Activated CD4-positive, alpha-beta memory T cell treated with anti-CD3 and anti-CD28 coated beads, Interleukin-2, amount 10 ng/mL, durations not matched to agents 7 days and 5 days (primary cell): ENCODE measurements at regions not wholly inside any gene's neighbourhood (a gene's known extent, or its start where the extent isn't known, plus 50 kb on each side); places are given as distances from the start of the nearest gene placed in this dataset.

ENCODE experiments used
- CTCF ChIA-PET: fragments of 350-600 bp; sonication (Branson Sonifier 250); formaldehyde crosslinking; loops from one replicate; lab custom pipeline; 2021; ENCODE audit warnings: antibody characterized with exemption, inconsistent platforms; lab: Charles Lee
- POLR2A ChIA-PET: fragments of 350-600 bp; sonication (Branson Sonifier 250); formaldehyde crosslinking; loops from one replicate; lab custom pipeline; 2021; ENCODE audit warnings: antibody characterized with exemption; lab: Charles Lee
- DNase-seq: peaks from one replicate; pipeline ENCODE4 v3.0.0-alpha.2; 2020
- H3K27ac Mint-ChIP-seq: one replicate; pipeline ENCODE4 v1.8.0; 2021; ENCODE audit warnings: mild to moderate bottlenecking, mixed read lengths
- H3K27me3 Mint-ChIP-seq: one replicate; pipeline ENCODE4 v1.8.0; 2021; ENCODE audit warnings: mixed read lengths
- H3K36me3 Mint-ChIP-seq: one replicate; pipeline ENCODE4 v1.8.0; 2021; ENCODE audit warnings: low read depth, mixed read lengths
- H3K4me1 Mint-ChIP-seq: one replicate; pipeline ENCODE4 v1.8.0; 2021; ENCODE audit warnings: mixed read lengths
- H3K4me3 Mint-ChIP-seq: one replicate; pipeline ENCODE4 v1.8.0; 2021; ENCODE audit warnings: mild to moderate bottlenecking, mixed read lengths
- H3K9me3 Mint-ChIP-seq: one replicate; pipeline ENCODE4 v1.8.0; 2021; ENCODE audit warnings: mixed read lengths

DNA sequence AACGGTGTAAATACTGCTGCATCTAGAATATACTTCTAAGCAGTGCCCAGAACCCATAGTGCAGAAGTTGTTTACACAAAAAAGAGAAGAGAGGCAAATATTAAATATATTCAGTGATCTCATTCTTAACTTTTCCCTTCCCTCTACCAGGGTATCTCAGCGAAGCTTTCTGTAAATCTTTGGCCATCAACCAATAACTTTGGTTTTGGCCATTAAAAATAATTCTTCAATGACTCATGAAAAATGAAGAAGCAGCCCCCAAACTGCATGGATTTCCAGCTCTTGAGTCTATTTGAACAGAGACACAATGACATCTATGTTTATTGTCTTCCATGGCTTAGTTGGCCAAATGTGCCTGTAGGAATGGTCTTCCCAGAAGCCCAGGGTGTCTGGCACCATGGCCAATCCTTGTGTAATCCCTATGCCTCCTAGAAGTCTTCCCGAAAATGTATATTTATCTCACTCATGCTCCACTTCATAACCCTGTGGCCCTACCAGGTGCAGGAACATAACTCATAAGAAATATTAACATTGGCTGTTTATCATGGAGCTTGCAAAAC lies 646.6 kb downstream of the TOX3 start:
- peaks cover 8% of the 10 kb centered on the region for H3K9me3 Mint-ChIP-seq
- CTCF ChIA-PET = no interaction called here
- no peak overlapping the region for H3K27ac Mint-ChIP-seq
- no peaks in the 10 kb centered on the region for H3K4me1 Mint-ChIP-seq
- H3K27me3 Mint-ChIP-seq = no peaks in the 10 kb centered on the region
- no peaks in the 10 kb centered on the region for H3K36me3 Mint-ChIP-seq
- H3K4me3 Mint-ChIP-seq = no peak overlapping the region
- POLR2A ChIA-PET = no interaction called here
- DNase-seq = no peak

GRCh38 chr16:51898872-51899271 lies 648.1 kb downstream of the TOX3 start:
- DNase-seq = no peak
- H3K9me3 Mint-ChIP-seq = peaks cover 6% of the 10 kb centered on the region
- H3K36me3 Mint-ChIP-seq = no peaks in the 10 kb centered on the region
- H3K4me1 Mint-ChIP-seq = no peaks in the 10 kb centered on the region
- H3K27me3 Mint-ChIP-seq = no peaks in the 10 kb centered on the region
- H3K4me3 Mint-ChIP-seq = no peak overlapping the region
- no peak overlapping the region for H3K27ac Mint-ChIP-seq
- CTCF ChIA-PET = no interaction called here
- POLR2A ChIA-PET = no interaction called here

- POLR2A ChIA-PET = no interaction called here
These were observed 650.9 kb downstream of the TOX3 start for GRCh38 chr16:51896013-51896412.

DNA sequence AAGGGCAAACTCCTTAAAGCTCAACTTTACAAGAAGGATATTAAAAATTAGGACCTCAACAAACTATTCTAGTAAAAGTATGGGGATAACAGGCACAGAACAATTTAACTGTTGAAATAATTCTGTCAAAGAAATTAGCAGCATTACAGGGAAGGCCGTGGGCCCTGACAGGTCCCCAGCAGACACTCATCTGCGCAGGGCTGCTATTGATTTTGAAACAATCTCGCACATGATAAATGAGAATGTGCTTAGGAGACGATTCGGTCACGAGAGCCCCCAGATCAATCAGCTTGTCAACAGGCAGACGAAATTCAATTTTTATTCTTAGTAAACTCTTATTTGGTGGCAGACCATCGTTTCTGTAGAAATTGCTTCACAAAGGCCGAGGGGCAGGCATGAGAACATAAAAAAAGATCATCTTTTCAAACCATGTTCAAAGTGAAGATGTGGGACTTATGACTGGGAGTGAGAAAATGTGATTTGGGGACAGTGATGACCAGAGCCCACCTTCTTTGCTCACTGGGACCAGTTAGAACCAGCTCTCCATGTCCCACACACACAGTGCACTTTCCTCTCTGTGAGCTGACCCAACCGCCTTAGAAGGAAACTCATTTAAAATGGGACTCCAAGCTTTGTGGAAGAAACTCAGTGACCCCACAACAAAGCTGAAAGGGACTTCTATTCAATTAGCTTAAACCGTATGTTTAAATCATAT lies 654.5 kb downstream of the TOX3 start:
- POLR2A ChIA-PET = no interaction called here
- peaks cover 5% of the 10 kb centered on the region for H3K9me3 Mint-ChIP-seq

More at GRCh38 chr16:51896013-51896412, 650.9 kb downstream of the TOX3 start:
- DNase-seq = no peak
- Mint-ChIP-seq H3K4me3 (no peak overlapping the region), H3K27me3 (no peaks in the 10 kb centered on the region), H3K4me1 (no peaks in the 10 kb centered on the region), H3K27ac (no peak overlapping the region), H3K36me3 (no peaks in the 10 kb centered on the region), H3K9me3 (peaks cover 7% of the 10 kb centered on the region)
- CTCF ChIA-PET = no interaction called here

DNA sequence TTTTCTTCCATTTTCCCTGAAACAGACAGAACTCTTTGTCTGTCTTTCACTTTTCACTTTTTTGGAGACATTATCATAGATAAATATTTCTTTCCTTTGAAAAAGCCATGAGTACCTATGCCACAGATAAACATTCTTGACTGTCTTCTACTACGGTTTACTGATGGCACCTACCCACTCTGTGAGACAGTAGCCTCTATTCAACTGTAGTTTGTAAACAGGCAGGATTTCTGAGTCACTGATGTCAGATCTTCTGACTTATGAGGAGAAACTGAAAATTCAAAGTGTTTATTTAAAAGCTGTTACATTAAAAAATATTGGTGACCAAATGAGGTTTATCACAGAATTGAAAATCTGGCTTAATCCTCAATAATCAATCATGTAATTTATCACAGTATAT lies 658.4 kb downstream of the TOX3 start:
- H3K4me1 Mint-ChIP-seq = no peaks in the 10 kb centered on the region
- no peak overlapping the region for H3K27ac Mint-ChIP-seq
- ChIA-PET CTCF (no interaction called here), POLR2A (no interaction called here)
- peaks cover 5% of the 10 kb centered on the region for H3K9me3 Mint-ChIP-seq
- H3K27me3 Mint-ChIP-seq = no peaks in the 10 kb centered on the region
- no peak overlapping the region for H3K4me3 Mint-ChIP-seq
- H3K36me3 Mint-ChIP-seq = no peaks in the 10 kb centered on the region
- no peak for DNase-seq

More for the DNA sequence above, 654.5 kb downstream of the TOX3 start:
- H3K27me3 Mint-ChIP-seq = no peaks in the 10 kb centered on the region
- H3K4me1 Mint-ChIP-seq = no peaks in the 10 kb centered on the region
- CTCF ChIA-PET = no interaction called here
- DNase-seq = no peak
- no peaks in the 10 kb centered on the region for H3K36me3 Mint-ChIP-seq
- no peak overlapping the region for H3K4me3 Mint-ChIP-seq
- no peak overlapping the region for H3K27ac Mint-ChIP-seq

DNA sequence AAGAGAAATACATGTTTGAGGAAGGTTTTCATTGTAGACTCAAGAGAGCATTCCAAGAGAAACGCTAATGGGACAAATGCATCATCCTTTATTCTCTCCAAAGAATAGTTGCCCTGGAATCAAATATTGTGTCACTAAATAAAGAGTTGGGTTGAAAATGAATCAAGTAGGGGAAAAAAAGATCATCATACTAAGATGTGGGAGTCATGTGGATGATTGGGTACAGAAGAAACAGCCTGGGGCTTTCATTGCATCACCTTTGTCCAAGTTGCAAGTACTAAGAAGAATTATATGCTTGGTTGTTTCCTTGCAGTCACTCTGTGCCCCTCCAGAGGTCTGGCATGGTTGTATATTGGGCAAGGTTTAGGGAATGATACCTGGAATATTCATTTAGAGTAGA lies 658.9 kb downstream of the TOX3 start:
- CTCF ChIA-PET = no interaction called here
- no peak for DNase-seq
- no peaks in the 10 kb centered on the region for H3K27me3 Mint-ChIP-seq
- H3K36me3 Mint-ChIP-seq = no peaks in the 10 kb centered on the region
- no peak overlapping the region for H3K27ac Mint-ChIP-seq
- H3K4me1 Mint-ChIP-seq = no peaks in the 10 kb centered on the region
- POLR2A ChIA-PET = no interaction called here
- H3K4me3 Mint-ChIP-seq = no peak overlapping the region
- peaks cover 3% of the 10 kb centered on the region for H3K9me3 Mint-ChIP-seq

GRCh38 chr16:51886456-51886855 lies 660.5 kb downstream of the TOX3 start:
- DNase-seq = no peak
- CTCF ChIA-PET = no interaction called here
- H3K27ac Mint-ChIP-seq = no peak overlapping the region
- H3K4me1 Mint-ChIP-seq = no peaks in the 10 kb centered on the region
- H3K9me3 Mint-ChIP-seq = peaks cover 3% of the 10 kb centered on the region
- no peaks in the 10 kb centered on the region for H3K27me3 Mint-ChIP-seq
- no peaks in the 10 kb centered on the region for H3K36me3 Mint-ChIP-seq
- POLR2A ChIA-PET = no interaction called here
- H3K4me3 Mint-ChIP-seq = no peak overlapping the region

- Mint-ChIP-seq H3K4me3 (no peak overlapping the region), H3K36me3 (no peaks in the 10 kb centered on the region), H3K27me3 (no peaks in the 10 kb centered on the region), H3K9me3 (peaks cover 2% of the 10 kb centered on the region), H3K27ac (no peak overlapping the region), H3K4me1 (no peaks in the 10 kb centered on the region)
- POLR2A ChIA-PET = no interaction called here
- no peak for DNase-seq
- CTCF ChIA-PET = interaction anchor here (0.7 kb wide), 1 partner anchor 46 kb away, joined by 4 read pairs; no protein-coding TSS in a partner anchor
These were observed 662.2 kb downstream of the TOX3 start for GRCh38 chr16:51884773-51885172.

GRCh38 chr16:51881731-51882130 lies 665.2 kb downstream of the TOX3 start:
- no peaks in the 10 kb centered on the region for H3K4me1 Mint-ChIP-seq
- H3K9me3 Mint-ChIP-seq = peaks cover 3% of the 10 kb centered on the region
- no peak overlapping the region for H3K4me3 Mint-ChIP-seq

GRCh38 chr16:51880776-51881175 lies 666.2 kb downstream of the TOX3 start:
- Mint-ChIP-seq H3K4me3 (no peak overlapping the region), H3K36me3 (no peaks in the 10 kb centered on the region), H3K27ac (no peak overlapping the region), H3K9me3 (peaks cover 3% of the 10 kb centered on the region), H3K4me1 (no peaks in the 10 kb centered on the region), H3K27me3 (no peaks in the 10 kb centered on the region)
- DNase-seq = no peak
- ChIA-PET CTCF (no interaction called here), POLR2A (no interaction called here)

More at GRCh38 chr16:51881731-51882130, 665.2 kb downstream of the TOX3 start:
- DNase-seq = no peak
- CTCF ChIA-PET = no interaction called here
- Mint-ChIP-seq H3K27me3 (no peaks in the 10 kb centered on the region), H3K36me3 (no peaks in the 10 kb centered on the region), H3K27ac (no peak overlapping the region)
- POLR2A ChIA-PET = no interaction called here

- H3K36me3 Mint-ChIP-seq = no peaks in the 10 kb centered on the region
- no peaks in the 10 kb centered on the region for H3K4me1 Mint-ChIP-seq
- no peak for DNase-seq
- H3K27me3 Mint-ChIP-seq = no peaks in the 10 kb centered on the region
- ChIA-PET POLR2A (no interaction called here), CTCF (no interaction called here)
- H3K9me3 Mint-ChIP-seq = peaks cover 5% of the 10 kb centered on the region
- H3K27ac Mint-ChIP-seq = no peak overlapping the region
- H3K4me3 Mint-ChIP-seq = no peak overlapping the region
These were observed 669.3 kb downstream of the TOX3 start for GRCh38 chr16:51877686-51878085.

- Mint-ChIP-seq H3K4me3 (no peak overlapping the region), H3K27ac (no peak overlapping the region), H3K27me3 (no peaks in the 10 kb centered on the region), H3K9me3 (peaks cover 5% of the 10 kb centered on the region), H3K36me3 (no peaks in the 10 kb centered on the region), H3K4me1 (no peaks in the 10 kb centered on the region)
- ChIA-PET POLR2A (no interaction called here), CTCF (no interaction called here)
- no peak for DNase-seq
These were observed 670.0 kb downstream of the TOX3 start for GRCh38 chr16:51876934-51877333.

- H3K4me3 Mint-ChIP-seq = no peak overlapping the region
- DNase-seq = no peak
- H3K27me3 Mint-ChIP-seq = no peaks in the 10 kb centered on the region
- no peak overlapping the region for H3K27ac Mint-ChIP-seq
- H3K4me1 Mint-ChIP-seq = no peaks in the 10 kb centered on the region
- ChIA-PET CTCF (no interaction called here), POLR2A (no interaction called here)
- H3K9me3 Mint-ChIP-seq = peaks cover 5% of the 10 kb centered on the region
- no peaks in the 10 kb centered on the region for H3K36me3 Mint-ChIP-seq
These were observed 670.4 kb downstream of the TOX3 start for GRCh38 chr16:51876601-51876875.
